NCI-H187 treated with DMSO at 0.1 percent for 48 hours (cell line): ENCODE measurements at regions not wholly inside any gene's neighbourhood (a gene's known extent, or its start where the extent isn't known, plus 50 kb on each side); places are given as distances from the start of the nearest gene placed in this dataset.
A peak's percentile ranks its signal among the peaks of the same experiment; 100 is the strongest.

Experiments
- DNase-seq: peaks from one replicate; lab custom pipeline; 2025; lab: John Stamatoyannopoulos, UW

GRCh38 chr2:46239175-46239846 is 57.9 kb upstream of the EPAS1 start:
- DNase-seq: no peak

DNA sequence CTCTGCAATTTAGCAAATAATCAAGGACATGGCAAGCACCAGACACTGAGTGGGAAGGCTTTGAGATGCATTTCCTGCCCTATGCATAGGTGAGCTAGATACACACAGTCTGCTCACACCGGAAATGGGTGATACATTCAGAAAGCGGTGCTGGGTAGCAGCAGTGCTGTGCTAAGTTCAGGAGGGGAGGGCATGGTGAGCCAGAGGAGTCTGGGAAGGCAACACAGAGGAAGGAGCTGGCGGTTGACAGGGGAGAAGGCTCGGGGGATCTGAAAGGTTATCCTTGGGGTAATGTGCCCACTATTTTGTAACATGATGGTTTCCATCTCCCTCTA is 57.4 kb upstream of the EPAS1 start:
- no peak for DNase-seq

DNA sequence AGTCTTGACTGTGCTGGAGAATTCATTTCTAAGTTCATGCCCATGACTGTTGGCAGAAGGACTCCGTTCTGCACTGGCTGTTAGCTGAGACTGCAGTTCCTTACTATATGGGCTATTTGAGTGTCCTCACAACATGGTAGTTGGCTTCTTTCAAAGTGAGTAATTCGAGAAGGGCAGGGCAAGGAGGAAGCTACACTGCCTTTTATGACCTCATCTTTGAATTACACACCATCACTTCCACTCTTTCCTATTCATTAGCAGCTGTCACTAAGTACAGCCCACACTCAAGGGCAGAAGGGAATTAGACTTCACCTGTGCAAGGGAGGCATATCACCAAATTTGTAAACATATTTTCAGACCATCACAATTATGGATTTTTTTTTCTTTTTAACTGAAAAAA is 55.9 kb upstream of the EPAS1 start:
- DNase-seq: peak; percentile 66

- DNase-seq: no peak
Measured at GRCh38 chr2:46245869-46246268, 51.3 kb upstream of the EPAS1 start.

DNA sequence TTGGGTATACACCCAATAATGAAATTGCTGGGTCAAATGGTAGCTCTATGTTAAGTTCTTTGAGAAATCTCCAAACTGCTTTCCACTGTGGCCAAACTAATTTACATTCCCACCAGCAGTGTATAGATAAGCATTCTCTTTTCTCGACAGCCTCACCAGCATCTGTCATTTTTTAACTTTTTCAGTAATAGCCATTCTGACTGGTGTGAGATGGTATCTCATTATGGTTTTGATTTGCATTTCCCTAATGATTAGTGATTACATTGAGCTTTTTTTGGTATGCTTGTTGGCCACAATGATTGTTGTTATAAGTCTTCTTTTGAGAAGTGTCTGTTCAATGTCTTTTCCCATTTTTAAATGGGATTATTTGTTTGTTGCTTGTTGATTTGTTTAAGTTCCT is 50.4 kb upstream of the EPAS1 start:
- no peak for DNase-seq
